OCI-LY7 (cell line): ENCODE measurements at regions not wholly inside any gene's neighbourhood (a gene's known extent, or its start where the extent isn't known, plus 50 kb on each side); places are given as distances from the start of the nearest gene placed in this dataset.

Source experiments
- BruUV-seq: library from RNA; stranded (reverse); fragments of 400-500 nt; replicated peaks from 2 replicates; lab custom pipeline; 2021; lab: Mats Ljungman, UMichigan
- CTCF ChIA-PET: fragments of 300-600 bp; sonication (Branson Sonifier 250); formaldehyde crosslinking; loops from one replicate; lab custom pipeline; 2022; ENCODE audit warnings: antibody characterized with exemption; ENCODE audit not compliant: unreplicated experiment; lab: Charles Lee
- POLR2A ChIA-PET: fragments of 300-600 bp; sonication (Branson Sonifier 250); formaldehyde crosslinking; loops from one replicate; lab custom pipeline; 2022; ENCODE audit warnings: antibody characterized with exemption; lab: Charles Lee
- DNase-seq: peaks from one replicate; pipeline ENCODE4 v3.0.0-alpha.2; 2015; ENCODE audit warnings: low spot score
- H2AFZ ChIP-seq: fragments of 200-600 bp; sonication (generic), shearing (Covaris generic); 2 replicates; pipeline ENCODE4 v1.6.1; 2014; ENCODE audit warnings: mild to moderate bottlenecking, antibody characterized with exemption, low read length, moderate library complexity
- H3K27ac ChIP-seq: fragments of 200-600 bp; sonication (generic); 2 replicates; pipeline ENCODE4 v1.5.1; 2014; ENCODE audit warnings: mixed run types, low read depth, mild to moderate bottlenecking, moderate library complexity, low read length, inconsistent platforms; ENCODE audit not compliant: poor library complexity, severe bottlenecking
- H3K36me3 ChIP-seq: fragments of 200-600 bp; sonication (generic); 2 replicates; pipeline ENCODE4 v1.6.1; 2014; ENCODE audit warnings: mild to moderate bottlenecking, antibody characterized with exemption, low read length, moderate library complexity, mixed read lengths; ENCODE audit not compliant: insufficient read depth
- H3K4me1 ChIP-seq: fragments of 200-600 bp; sonication (generic); 2 replicates; pipeline ENCODE4 v1.5.1; 2014; ENCODE audit warnings: mild to moderate bottlenecking, low read length; ENCODE audit not compliant: insufficient read depth, poor library complexity, severe bottlenecking
- H3K4me2 ChIP-seq: fragments of 200-600 bp; sonication (generic); 2 replicates; pipeline ENCODE4 v1.6.1; 2014; ENCODE audit warnings: mild to moderate bottlenecking, low read length
- H3K4me3 ChIP-seq: fragments of 200-600 bp; sonication (generic); 2 replicates; pipeline ENCODE4 v1.5.1; 2014; ENCODE audit warnings: mild to moderate bottlenecking, low read depth, low read length; ENCODE audit not compliant: poor library complexity, severe bottlenecking
- H3K79me2 ChIP-seq: fragments of 200-600 bp; sonication (generic); 2 replicates; pipeline ENCODE4 v1.6.1; 2016; ENCODE audit warnings: low read depth, mild to moderate bottlenecking, low read length, moderate library complexity, mixed read lengths; ENCODE audit not compliant: insufficient read depth
- H3K9me2 ChIP-seq: fragments of 200-600 bp; sonication (generic); 2 replicates; pipeline ENCODE4 v1.6.1; 2016; ENCODE audit warnings: mild to moderate bottlenecking, low read length, mixed read lengths; ENCODE audit not compliant: insufficient read depth
- H3K9me3 ChIP-seq: fragments of 200-600 bp; sonication (generic); 2 replicates; pipeline ENCODE4 v1.6.1; 2014; ENCODE audit warnings: mild to moderate bottlenecking, mixed run types, low read length, mixed read lengths
- H4K20me1 ChIP-seq: fragments of 200-600 bp; sonication (generic); 2 replicates; pipeline ENCODE4 v1.6.1; 2014; ENCODE audit warnings: mild to moderate bottlenecking, antibody characterized with exemption, low read length, moderate library complexity, mixed read lengths; ENCODE audit not compliant: insufficient read depth
- CTCF ChIP-seq: fragments of 200-600 bp; sonication (generic); conservative IDR thresholded peaks from 2 replicates; pipeline ENCODE4 v1.5.1; 2014; ENCODE audit warnings: mild to moderate bottlenecking, antibody characterized with exemption, low read length, moderate library complexity, mixed read lengths
- EZH2phosphoT487 ChIP-seq: fragments of 200-600 bp; sonication (generic); IDR thresholded peaks from 2 replicates; pipeline ENCODE4 v1.6.1; 2018; ENCODE audit warnings: low read depth, borderline replicate concordance, mild to moderate bottlenecking, mixed run types, antibody characterized with exemption, low read length, moderate library complexity, mixed read lengths
- intact Hi-C: fragments of 100-400 bp; cut with micrococcal nuclease; formaldehyde crosslinking; loops from one replicate; pipeline ENCODE4 v1.10.0; 2022; ENCODE audit not compliant: unreplicated experiment

GRCh38 chr2:128742467-128742866, 423.8 kb upstream of the HS6ST1 start:
- Histone ChIP-seq H3K27ac (no peak overlapping the region), H3K36me3 (no peaks in the 10 kb centered on the region), H3K4me2 (no peak overlapping the region), H3K79me2 (no peaks in the 10 kb centered on the region), H4K20me1 (no peaks in the 10 kb centered on the region), H3K4me3 (no peak overlapping the region), H2AFZ (no peak overlapping the region), H3K9me3 (no peaks in the 10 kb centered on the region), H3K4me1 (no peaks in the 10 kb centered on the region), H3K9me2 (no peaks in the 10 kb centered on the region)
- intact Hi-C loops: no loop called here
- DNase-seq: no peak
- TF ChIP-seq EZH2phosphoT487 (no peak), CTCF (no peak)
- BruUV-seq: no TSS peak
- POLR2A ChIA-PET: no interaction called here
- CTCF ChIA-PET: no interaction called here

DNA sequence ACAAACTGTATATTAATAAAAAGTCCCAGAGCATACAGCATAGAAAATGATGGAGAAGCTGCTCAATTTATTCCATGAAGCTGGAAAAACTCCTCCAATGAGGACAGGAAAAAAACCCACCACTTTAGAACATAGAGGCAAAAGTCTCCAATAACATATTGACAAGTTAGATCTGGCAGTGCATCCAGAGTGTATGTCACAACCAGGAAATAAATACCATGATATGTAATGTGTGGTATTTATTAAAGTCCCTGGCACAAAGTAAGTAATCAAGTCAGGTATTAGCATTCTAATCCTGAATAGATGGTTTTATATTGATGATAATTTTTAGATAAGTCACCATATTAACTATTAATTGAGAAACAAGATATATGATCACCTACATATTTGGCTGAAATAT, 427.3 kb upstream of the HS6ST1 start:
- intact Hi-C loops: no loop called here
- ChIA-PET CTCF (no interaction called here), POLR2A (interaction anchor here (0.6 kb wide), 1 partner anchor 696 kb away, joined by 3 read pairs; no protein-coding TSS in a partner anchor)
- TF ChIP-seq EZH2phosphoT487 (no peak), CTCF (no peak)
- Histone ChIP-seq H3K9me3 (no peaks in the 10 kb centered on the region), H4K20me1 (no peaks in the 10 kb centered on the region), H3K4me1 (peaks cover 7% of the 10 kb centered on the region), H3K4me2 (no peak overlapping the region), H2AFZ (no peak overlapping the region), H3K36me3 (no peaks in the 10 kb centered on the region), H3K79me2 (no peaks in the 10 kb centered on the region), H3K9me2 (no peaks in the 10 kb centered on the region), H3K4me3 (no peak overlapping the region), H3K27ac (no peak overlapping the region)
- no TSS peak for BruUV-seq
- DNase-seq: no peak

DNA sequence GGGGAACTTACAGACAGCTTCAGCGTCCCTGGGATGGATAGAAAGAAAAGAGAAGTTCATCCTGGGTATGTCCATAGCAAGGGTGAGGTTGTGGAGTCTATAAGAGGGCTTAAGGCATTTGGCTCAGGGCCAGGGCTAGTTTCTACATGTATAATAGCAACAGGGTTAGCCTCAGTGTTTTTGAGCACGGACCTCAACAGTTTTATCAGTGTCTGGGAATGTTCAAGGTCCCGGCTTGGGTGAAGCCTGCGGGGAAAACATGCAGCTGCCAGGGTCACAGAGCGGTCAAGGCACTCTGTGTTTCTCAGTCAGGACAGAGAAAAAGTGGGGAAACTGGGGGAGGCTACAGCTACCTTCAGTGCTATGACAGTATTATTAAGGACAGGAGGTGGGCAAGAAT, 427.7 kb upstream of the HS6ST1 start:
- peaks cover 11% of the 10 kb centered on the region for H3K4me1 ChIP-seq
- no peaks in the 10 kb centered on the region for H3K79me2 ChIP-seq
- H3K27ac ChIP-seq: no peak overlapping the region
- POLR2A ChIA-PET: interaction anchor here (0.6 kb wide), 1 partner anchor 696 kb away, joined by 3 read pairs; no protein-coding TSS in a partner anchor
- CTCF ChIA-PET: no interaction called here
- intact Hi-C loops: no loop called here
- H3K9me2 ChIP-seq: no peaks in the 10 kb centered on the region
- TF ChIP-seq CTCF (no peak), EZH2phosphoT487 (no peak)
- no peak overlapping the region for H2AFZ ChIP-seq
- BruUV-seq: no TSS peak
- H4K20me1 ChIP-seq: no peaks in the 10 kb centered on the region
- H3K4me2 ChIP-seq: no peak overlapping the region
- no peaks in the 10 kb centered on the region for H3K9me3 ChIP-seq
- H3K36me3 ChIP-seq: no peaks in the 10 kb centered on the region
- no peak overlapping the region for H3K4me3 ChIP-seq
- no peak for DNase-seq
